ENCODE measurements at regions not wholly inside any gene's neighbourhood (a gene's known extent, or its start where the extent isn't known, plus 50 kb on each side); places are given as distances from the start of the nearest gene placed in this dataset.

GRCh38 chr9:30121611-30122010 lies 2262.8 kb upstream of the ACO1 start (continued):
- TF ChIP-seq GTF2F1 (IDR thresholded peaks at IDR 0.05; ENCODE audit: borderline replicate concordance, low read depth, low read length) (no peak), CBX5 (IDR thresholded peaks at IDR 0.05; ENCODE audit: low read depth, low read length) (no peak), MAFK (IDR thresholded peaks at IDR 0.05; ENCODE audit: low read depth, low read length) (no peak)
